ENCODE measurements at regions not wholly inside any gene's neighbourhood (a gene's known extent, or its start where the extent isn't known, plus 50 kb on each side); places are given as distances from the start of the nearest gene placed in this dataset.

- TF ChIP-seq CTCF (IDR thresholded peaks at IDR 0.05; ENCODE audit: low read depth, low read length, missing control alignments), result no peak
- no peak overlapping the region for H3K4me3 ChIP-seq (ENCODE audit: low read depth, low read length)
- no peak for DNase-seq (ENCODE audit: low read depth)
Observed at GRCh38 chr15:53115563-53115962, 325.4 kb upstream of the ONECUT1 start.

GRCh38 chr15:53114960-53115359 lies 324.8 kb upstream of the ONECUT1 start:
- no peak for TF ChIP-seq CTCF (IDR thresholded peaks at IDR 0.05; ENCODE audit: low read depth, low read length, missing control alignments)

DNA sequence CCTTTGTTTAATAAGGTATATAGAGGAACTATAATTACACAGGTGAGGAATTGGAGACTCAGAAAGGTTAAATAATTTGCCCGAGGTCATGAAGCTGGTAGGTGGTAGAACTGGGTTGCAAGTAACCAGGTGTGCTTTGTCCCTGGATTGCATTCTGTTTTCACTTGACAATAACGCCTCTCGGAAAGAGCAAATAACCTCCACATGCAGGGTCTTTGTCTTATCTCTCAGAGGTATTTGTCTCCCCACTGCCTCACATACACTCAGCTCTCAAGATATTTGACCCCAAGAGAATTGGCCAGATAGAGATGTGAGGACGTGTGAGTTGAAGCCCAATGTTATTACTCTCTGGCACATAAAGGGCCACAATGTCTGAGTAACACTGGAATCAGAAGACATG lies 320.9 kb upstream of the ONECUT1 start:
- TF ChIP-seq CTCF (IDR thresholded peaks at IDR 0.05; ENCODE audit: low read depth, low read length, missing control alignments), result no peak
- DNase-seq (ENCODE audit: low read depth), result no peak
- no peak overlapping the region for H3K4me3 ChIP-seq (ENCODE audit: low read depth, low read length)

More at GRCh38 chr15:53114960-53115359, 324.8 kb upstream of the ONECUT1 start:
- H3K4me3 ChIP-seq (ENCODE audit: low read depth, low read length), result no peak overlapping the region
- DNase-seq (ENCODE audit: low read depth), result no peak

DNA sequence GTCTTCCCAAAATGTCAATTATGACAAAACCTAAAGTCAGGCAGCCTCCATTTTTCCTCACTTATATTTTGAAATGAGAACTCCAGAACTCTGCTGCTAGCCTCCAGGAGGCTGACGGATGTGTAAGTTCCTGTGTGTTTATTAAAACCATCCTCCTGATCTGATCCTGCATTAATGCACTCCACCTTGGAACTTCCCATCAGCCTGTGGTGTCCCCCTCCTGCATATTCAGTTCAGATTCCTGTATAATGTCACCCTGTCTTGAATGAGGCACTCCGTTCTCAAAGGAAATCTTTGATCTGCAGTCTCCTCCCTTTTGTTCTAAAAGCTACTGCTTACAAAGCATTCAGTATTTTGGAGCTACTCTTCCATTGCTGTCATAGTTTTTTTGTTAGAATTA lies 318.2 kb upstream of the ONECUT1 start:
- no peak for TF ChIP-seq CTCF (IDR thresholded peaks at IDR 0.05; ENCODE audit: low read depth, low read length, missing control alignments)

GRCh38 chr15:53107855-53108254 lies 317.7 kb upstream of the ONECUT1 start:
- H3K4me3 ChIP-seq (ENCODE audit: low read depth, low read length), result no peak overlapping the region
- TF ChIP-seq CTCF (IDR thresholded peaks at IDR 0.05; ENCODE audit: low read depth, low read length, missing control alignments), result no peak
- no peak for DNase-seq (ENCODE audit: low read depth)

More for the DNA sequence above, 318.2 kb upstream of the ONECUT1 start:
- no peak overlapping the region for H3K4me3 ChIP-seq (ENCODE audit: low read depth, low read length)
- no peak for DNase-seq (ENCODE audit: low read depth)

DNA sequence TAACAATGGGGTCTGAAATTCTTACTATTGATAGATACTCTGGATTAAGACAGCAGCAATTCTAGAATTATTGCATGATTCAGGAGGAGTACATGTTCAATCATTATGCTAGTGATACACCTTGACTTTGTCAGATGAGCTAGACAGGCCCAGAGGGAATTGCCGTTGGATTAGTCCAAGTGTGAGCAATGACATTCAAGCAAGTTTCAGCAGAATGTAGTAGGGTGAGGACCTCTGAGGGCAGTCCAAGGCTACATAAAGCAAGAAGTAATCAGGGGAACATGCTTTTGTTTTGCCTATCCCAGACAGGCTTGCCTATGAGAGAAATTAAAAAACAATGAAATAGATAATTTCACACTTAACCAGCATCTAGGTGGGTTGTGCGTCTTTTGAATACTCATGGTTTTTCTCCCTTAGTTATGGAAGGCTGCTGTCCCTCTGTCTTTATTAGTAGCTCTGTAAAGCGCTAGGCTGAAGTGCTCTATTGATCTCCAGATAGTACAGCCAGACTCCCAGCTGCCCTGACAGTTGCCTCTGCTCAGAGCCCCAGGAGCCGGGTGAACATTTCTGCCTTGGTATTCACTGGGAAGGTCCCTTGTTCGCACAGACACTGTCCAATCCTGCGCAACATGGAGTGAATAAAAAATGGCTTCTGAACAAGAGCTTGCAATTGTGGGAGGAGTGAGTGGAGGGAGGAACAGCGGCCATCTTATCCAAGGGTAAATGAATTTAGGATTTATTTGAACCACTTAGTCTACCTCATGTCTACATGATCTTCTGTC lies 316.6 kb upstream of the ONECUT1 start:
- no peak for DNase-seq (ENCODE audit: low read depth)
- no peak for TF ChIP-seq CTCF (IDR thresholded peaks at IDR 0.05; ENCODE audit: low read depth, low read length, missing control alignments)
- no peak overlapping the region for H3K4me3 ChIP-seq (ENCODE audit: low read depth, low read length)

DNA sequence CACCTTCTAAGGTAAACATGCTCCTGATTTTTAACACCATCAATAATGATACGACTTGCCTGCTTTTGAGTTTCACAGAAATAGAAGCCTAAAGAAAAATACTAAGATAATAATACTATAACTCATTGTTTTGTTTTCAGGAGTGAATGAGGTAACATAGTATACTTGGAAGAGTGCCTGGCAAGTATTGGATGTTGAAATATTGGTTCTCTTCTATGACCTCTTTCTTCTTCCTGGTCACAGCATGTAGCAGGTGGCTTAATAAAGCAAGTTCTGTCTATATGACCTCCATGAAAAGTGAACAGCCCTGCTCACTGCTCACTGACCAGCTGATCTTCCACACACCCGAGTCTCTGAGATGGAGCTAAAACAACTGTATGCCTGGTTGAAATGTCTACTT lies 312.3 kb upstream of the ONECUT1 start:
- no peak for DNase-seq (ENCODE audit: low read depth)
- H3K4me3 ChIP-seq (ENCODE audit: low read depth, low read length), result no peak overlapping the region
- no peak for TF ChIP-seq CTCF (IDR thresholded peaks at IDR 0.05; ENCODE audit: low read depth, low read length, missing control alignments)

Measured in GM12864 (cell line).